Esophagus muscularis mucosa (tissue), 4 donors: ENCODE measurements at regions not wholly inside any gene's neighbourhood (a gene's known extent, or its start where the extent isn't known, plus 50 kb on each side); places are given as distances from the start of the nearest gene placed in this dataset.

Experiments
- DNase-seq: peaks from one replicate; pipeline ENCODE4 v3.0.0-alpha.2; 2017; ENCODE audit errors: extremely low spot score
- H3K27ac ChIP-seq, 4 donors: fragments of 200-600 bp; sonication (generic); replicated peaks in 1 of 4; 1 replicate in 3 of 4; 2 replicates in 1 of 4; pipeline ENCODE4 v1.5.1; 2016 to 2019; ENCODE audit warnings: mild to moderate bottlenecking in 1 of 4
- H3K27me3 ChIP-seq, 4 donors: fragments of 200-600 bp; sonication (generic); one replicate each; pipeline versions ENCODE4 v1.5.1 to v1.6.0; 2016 to 2019
- H3K36me3 ChIP-seq, 4 donors: fragments of 200-600 bp; sonication (generic); one replicate each; pipeline ENCODE4 v1.5.1; 2016 to 2019
- H3K4me1 ChIP-seq, 4 donors: fragments of 200-600 bp; sonication (generic); one replicate each; pipeline ENCODE4 v1.5.1; 2016 to 2019
- H3K4me3 ChIP-seq, 4 donors: fragments of 200-600 bp; sonication (generic); 1 replicate in 2 of 4; 2 replicates in 2 of 4; pipeline ENCODE4 v1.5.1; 2016 to 2019; ENCODE audit warnings: mild to moderate bottlenecking in 4 of 4, moderate library complexity in 1 of 4
- H3K9me3 ChIP-seq, 4 donors: fragments of 200-600 bp; sonication (generic); 1 replicate in 3 of 4; 2 replicates in 1 of 4; pipeline ENCODE4 v1.5.1; 2016 to 2019
- EP300 ChIP-seq: sonication (generic); formaldehyde crosslinking; IDR thresholded peaks from one replicate; pipeline ENCODE4 v1.6.1; 2017; ENCODE audit warnings: antibody characterized with exemption
- POLR2A ChIP-seq: fragments of 450-650 bp; IDR thresholded peaks from one replicate; pipeline ENCODE4 v1.6.1; 2017; ENCODE audit warnings: antibody characterized with exemption, moderate library complexity, mild to moderate bottlenecking, low read depth
- POLR2AphosphoS5 ChIP-seq, 2 donors: sonication (generic); formaldehyde crosslinking; IDR thresholded peaks; one replicate each; pipeline ENCODE4 v1.6.1; 2017; ENCODE audit warnings: antibody characterized with exemption in 2 of 2
- WGBS: methylation state at CpG from one replicate; pipeline ENCODE4 v1.1.5; 2018; 5-methylcytosine and 5-hydroxymethylcytosine counted together
- intact Hi-C: fragments of 100-400 bp; cut with DNase I; formaldehyde crosslinking; loops from one replicate; pipeline ENCODE4 v1.15.1; 2023
- TF ChIP-seq, protein P1 (sequence below), 3 experiments: fragments of 200-600 bp in 2 of 3; fragments of 450-650 bp in 1 of 3; sonication (generic) in 2 of 3; IDR thresholded peaks; one replicate each; pipeline ENCODE4 v1.5.1; 2017 to 2019; ENCODE audit warnings: antibody characterized with exemption in 3 of 3, mild to moderate bottlenecking in 2 of 3, moderate library complexity in 1 of 3

DNA sequence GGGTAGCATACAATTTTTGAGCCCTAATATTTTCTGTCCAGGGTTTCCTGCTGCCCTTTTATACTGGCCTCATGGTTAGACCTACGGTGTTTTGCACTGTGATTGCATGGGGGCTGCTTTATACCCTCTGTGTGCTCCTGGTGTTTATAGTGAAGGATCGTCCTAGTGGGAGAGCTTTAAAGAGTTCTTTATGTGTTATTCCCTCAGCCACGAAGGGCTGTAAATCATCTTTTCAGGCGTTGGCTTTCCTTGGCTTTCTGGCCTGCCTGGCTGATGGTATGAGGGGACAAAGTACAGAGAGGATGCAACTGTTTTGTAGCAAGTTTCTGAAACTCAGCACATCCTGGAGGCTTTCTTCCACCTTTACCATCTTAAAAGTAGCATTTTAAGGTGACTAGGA, 464.3 kb downstream of the EPM2A start:
- H3K27me3 ChIP-seq: no peaks in the 10 kb centered on the region
- WGBS: 29% methylated on average over 4 of the region's 4 CpGs
- no peak overlapping the region for H3K27ac ChIP-seq
- intact Hi-C loops: no loop called here
- DNase-seq: no peak
- peaks cover 0 to 3% (median 1%) of the 10 kb centered on the region in 4 donors for H3K4me1 ChIP-seq
- TF ChIP-seq, protein P1, sequence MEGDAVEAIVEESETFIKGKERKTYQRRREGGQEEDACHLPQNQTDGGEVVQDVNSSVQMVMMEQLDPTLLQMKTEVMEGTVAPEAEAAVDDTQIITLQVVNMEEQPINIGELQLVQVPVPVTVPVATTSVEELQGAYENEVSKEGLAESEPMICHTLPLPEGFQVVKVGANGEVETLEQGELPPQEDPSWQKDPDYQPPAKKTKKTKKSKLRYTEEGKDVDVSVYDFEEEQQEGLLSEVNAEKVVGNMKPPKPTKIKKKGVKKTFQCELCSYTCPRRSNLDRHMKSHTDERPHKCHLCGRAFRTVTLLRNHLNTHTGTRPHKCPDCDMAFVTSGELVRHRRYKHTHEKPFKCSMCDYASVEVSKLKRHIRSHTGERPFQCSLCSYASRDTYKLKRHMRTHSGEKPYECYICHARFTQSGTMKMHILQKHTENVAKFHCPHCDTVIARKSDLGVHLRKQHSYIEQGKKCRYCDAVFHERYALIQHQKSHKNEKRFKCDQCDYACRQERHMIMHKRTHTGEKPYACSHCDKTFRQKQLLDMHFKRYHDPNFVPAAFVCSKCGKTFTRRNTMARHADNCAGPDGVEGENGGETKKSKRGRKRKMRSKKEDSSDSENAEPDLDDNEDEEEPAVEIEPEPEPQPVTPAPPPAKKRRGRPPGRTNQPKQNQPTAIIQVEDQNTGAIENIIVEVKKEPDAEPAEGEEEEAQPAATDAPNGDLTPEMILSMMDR (IDR thresholded peaks at IDR 0.05): no peak
- no peak for TF ChIP-seq POLR2A
- no peak for TF ChIP-seq EP300
- H3K4me3 ChIP-seq: no peak overlapping the region
- H3K9me3 ChIP-seq: peaks cover 0 to 3% (median 0%) of the 10 kb centered on the region in 4 donors
- H3K36me3 ChIP-seq: no peaks in the 10 kb centered on the region

DNA sequence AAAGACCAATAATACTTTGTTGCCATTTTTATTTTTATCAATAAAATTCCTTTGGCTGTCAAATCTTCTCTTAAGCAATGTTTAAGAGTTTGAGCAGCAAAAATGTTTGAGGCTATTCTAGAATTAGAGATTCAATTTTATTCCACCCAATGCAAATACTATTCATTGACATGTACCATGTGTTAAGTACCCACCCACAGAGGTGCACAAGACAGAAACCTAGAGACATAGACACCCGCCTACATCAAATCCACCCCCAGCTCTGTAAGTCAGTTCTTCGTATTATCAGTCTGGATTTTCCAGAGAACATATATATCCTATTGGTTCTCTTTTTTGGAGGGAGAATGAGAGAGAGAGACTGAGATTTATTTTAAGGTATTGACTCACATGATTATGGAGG, 463.7 kb downstream of the EPM2A start:
- Histone ChIP-seq H3K4me3 (no peak overlapping the region), H3K9me3 (peaks cover 0 to 3% (median 0%) of the 10 kb centered on the region in 4 donors), H3K27ac (no peak overlapping the region), H3K27me3 (no peaks in the 10 kb centered on the region), H3K4me1 (peaks cover 0 to 3% (median 1%) of the 10 kb centered on the region in 4 donors), H3K36me3 (no peaks in the 10 kb centered on the region)
- no peak for TF ChIP-seq POLR2AphosphoS5 (IDR thresholded peaks at IDR 0.05)
- TF ChIP-seq EP300: no peak
- TF ChIP-seq POLR2A: no peak
- TF ChIP-seq, protein P1 (IDR thresholded peaks at IDR 0.05): no peak
- WGBS: 95% methylated on average over 2 of the region's 2 CpGs
- DNase-seq: no peak
- intact Hi-C loops: no loop called here

DNA sequence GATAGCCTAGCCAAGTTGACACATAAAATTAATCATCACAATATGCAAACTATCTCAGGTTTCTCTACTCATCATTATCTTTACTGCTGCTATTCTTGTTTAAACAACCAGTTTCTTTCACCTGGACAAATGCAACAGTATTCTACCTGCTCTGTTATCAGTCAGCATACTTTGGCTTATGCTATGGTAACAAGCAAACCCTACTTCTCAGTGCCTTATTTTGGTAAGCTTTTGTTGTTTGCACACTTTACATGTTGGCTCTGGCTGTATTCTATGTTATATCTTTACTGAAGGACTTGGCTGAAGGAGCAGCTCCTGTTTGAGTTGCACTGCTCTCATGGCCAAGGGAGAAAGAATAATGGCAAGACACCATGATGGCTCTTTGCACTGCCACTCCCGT, 463.1 kb downstream of the EPM2A start:
- no peaks in the 10 kb centered on the region for H3K27me3 ChIP-seq
- 88% methylated on average over 1 of the region's 1 CpG for WGBS
- no peak overlapping the region for H3K4me3 ChIP-seq
- no peaks in the 10 kb centered on the region for H3K9me3 ChIP-seq
- TF ChIP-seq, protein P1 (IDR thresholded peaks at IDR 0.05): no peak
- TF ChIP-seq POLR2A (no peak), EP300 (no peak), POLR2AphosphoS5 (IDR thresholded peaks at IDR 0.05) (no peak)
- no peak for DNase-seq
- intact Hi-C loops: no loop called here
- no peaks in the 10 kb centered on the region for H3K36me3 ChIP-seq
- no peaks in the 10 kb centered on the region for H3K4me1 ChIP-seq
- no peak overlapping the region for H3K27ac ChIP-seq

DNA sequence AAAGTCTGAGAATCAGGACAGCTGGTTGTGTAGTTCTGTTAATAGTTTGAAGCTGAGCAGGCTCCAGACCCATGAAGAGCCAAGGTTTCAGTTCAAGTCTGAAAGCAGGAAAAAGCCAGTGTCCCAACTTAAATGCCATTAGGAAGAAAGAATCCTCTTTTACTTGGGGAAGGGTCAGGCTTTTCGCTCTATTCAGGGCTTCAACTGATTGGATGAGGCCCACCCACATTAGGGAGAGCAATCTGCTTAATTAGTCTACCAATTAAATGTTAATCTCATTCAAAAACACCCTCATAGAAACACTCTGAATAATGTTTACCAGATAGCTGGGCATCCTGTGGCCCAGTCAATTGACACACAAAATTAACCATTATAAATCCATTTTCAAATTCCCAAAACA, 462.2 kb downstream of the EPM2A start:
- Histone ChIP-seq H3K4me1 (no peaks in the 10 kb centered on the region), H3K36me3 (no peaks in the 10 kb centered on the region), H3K4me3 (no peak overlapping the region), H3K9me3 (no peaks in the 10 kb centered on the region), H3K27me3 (no peaks in the 10 kb centered on the region), H3K27ac (no peak overlapping the region)
- no peak for DNase-seq
- TF ChIP-seq, protein P1 (IDR thresholded peaks at IDR 0.05): no peak
- TF ChIP-seq POLR2A: no peak
- no peak for TF ChIP-seq EP300
- no peak for TF ChIP-seq POLR2AphosphoS5 (IDR thresholded peaks at IDR 0.05)
- 80% methylated on average over 1 of the region's 1 CpG for WGBS
- intact Hi-C loops: no loop called here

DNA sequence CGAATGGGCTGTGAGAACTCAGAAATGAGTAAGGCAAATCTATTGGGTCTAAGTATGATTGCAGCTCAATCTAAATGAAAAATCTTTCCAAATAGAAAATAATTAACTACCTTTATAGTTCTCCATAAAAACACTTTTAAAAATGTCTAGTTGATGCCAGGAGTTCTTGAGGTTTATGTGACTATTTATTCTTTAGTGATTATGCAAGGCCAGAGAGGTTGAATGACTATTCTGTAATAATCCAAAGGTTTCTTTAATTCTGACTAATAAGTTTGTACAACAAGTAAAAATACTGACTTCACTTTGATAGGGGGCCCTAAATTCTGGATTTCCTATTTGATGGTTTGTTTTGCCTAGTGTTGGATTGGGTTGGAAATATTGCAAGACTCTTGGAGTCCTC, 461.2 kb downstream of the EPM2A start:
- Histone ChIP-seq H3K4me1 (no peaks in the 10 kb centered on the region), H3K27ac (no peak overlapping the region), H3K4me3 (no peak overlapping the region), H3K27me3 (no peaks in the 10 kb centered on the region), H3K36me3 (no peaks in the 10 kb centered on the region), H3K9me3 (no peaks in the 10 kb centered on the region)
- intact Hi-C loops: no loop called here
- WGBS: 69% methylated on average over 1 of the region's 1 CpG
- DNase-seq: no peak
- TF ChIP-seq POLR2AphosphoS5 (IDR thresholded peaks at IDR 0.05): no peak
- no peak for TF ChIP-seq POLR2A
- no peak for TF ChIP-seq EP300
- TF ChIP-seq, protein P1 (IDR thresholded peaks at IDR 0.05): no peak
